Endothelial cell of umbilical vein (primary cell): ENCODE measurements at regions not wholly inside any gene's neighbourhood (a gene's known extent, or its start where the extent isn't known, plus 50 kb on each side); places are given as distances from the start of the nearest gene placed in this dataset.

Experiments used
- CTCF ChIP-seq, 2 donors: IDR thresholded peaks; 1 replicate in 1 of 2; 2 replicates in 1 of 2; pipeline ENCODE4 v1.5.1; 2011; ENCODE audit warnings: low read length in 2 of 2, mild to moderate bottlenecking in 2 of 2, moderate library complexity in 2 of 2, control low read depth in 1 of 2, inconsistent platforms in 1 of 2, low read depth in 1 of 2; ENCODE audit not compliant: insufficient read depth in 1 of 2; ENCODE audit errors: extremely low read depth in 1 of 2
- EZH2 ChIP-seq: IDR thresholded peaks from 2 replicates; pipeline ENCODE4 v1.6.1; 2012; ENCODE audit warnings: borderline replicate concordance, low read depth, mild to moderate bottlenecking, moderate library complexity, low read length, inconsistent platforms; ENCODE audit not compliant: severe bottlenecking
- JUN ChIP-seq: IDR thresholded peaks from 2 replicates; pipeline ENCODE4 v1.6.1; 2011; ENCODE audit warnings: borderline replicate concordance, low read depth; ENCODE audit not compliant: insufficient read length, insufficient read depth
- MAX ChIP-seq: IDR thresholded peaks from 2 replicates; pipeline ENCODE4 v1.6.1; 2011; ENCODE audit not compliant: insufficient read depth, insufficient read length
- MYC ChIP-seq: IDR thresholded peaks from one replicate; pipeline ENCODE4 v1.6.1; 2011; ENCODE audit warnings: mild to moderate bottlenecking, low read depth, low read length
- POLR2A ChIP-seq: IDR thresholded peaks from 2 replicates; pipeline ENCODE4 v1.6.1; 2012; ENCODE audit warnings: low read depth, mild to moderate bottlenecking, control low read depth, low read length
- POLR2AphosphoS5 ChIP-seq: IDR thresholded peaks from 2 replicates; pipeline ENCODE4 v1.6.1; 2012; ENCODE audit warnings: low read depth, mild to moderate bottlenecking, control low read depth, low read length, moderate library complexity; ENCODE audit not compliant: insufficient read depth

- TF ChIP-seq EZH2 (no peak), CTCF (IDR thresholded peaks at IDR 0.05; ENCODE audit: extremely low read depth in 1 of 2, insufficient read depth in 1 of 2, low read depth in 1 of 2, low read length in 2 of 2) (no peak), MYC (no peak), POLR2A (no peak), MAX (no peak), POLR2AphosphoS5 (no peak), JUN (no peak)
Observed at GRCh38 chrX:144275843-144276242, 392.0 kb downstream of the UBE2NL start.
